MM.1S (cell line): ENCODE measurements at regions not wholly inside any gene's neighbourhood (a gene's known extent, or its start where the extent isn't known, plus 50 kb on each side); places are given as distances from the start of the nearest gene placed in this dataset.

Experiments used
- DNase-seq: peaks from one replicate; pipeline ENCODE4 v3.0.0-alpha.2; 2015
- H2AFZ ChIP-seq: fragments of 300-600 bp; sonication (generic); 2 replicates; pipeline ENCODE4 v1.6.0; 2016; ENCODE audit warnings: antibody characterized with exemption, low read length
- H3F3A ChIP-seq: fragments of 300-600 bp; sonication (generic); 2 replicates; pipeline ENCODE4 v1.6.1; 2016; ENCODE audit warnings: mild to moderate bottlenecking, antibody characterized with exemption, low read length, moderate library complexity, mixed read lengths; ENCODE audit not compliant: insufficient read depth
- H3K27ac ChIP-seq: fragments of 300-600 bp; sonication (generic); 2 replicates; pipeline ENCODE4 v1.5.1; 2016; ENCODE audit warnings: mild to moderate bottlenecking, low read length
- H3K27me3 ChIP-seq: fragments of 300-600 bp; sonication (generic); replicated peaks from 2 replicates; pipeline ENCODE4 v1.6.0; 2016; ENCODE audit warnings: low read length; ENCODE audit not compliant: insufficient read depth
- H3K36me3 ChIP-seq: fragments of 300-600 bp; sonication (generic); replicated peaks from 2 replicates; pipeline ENCODE4 v1.6.1; 2016; ENCODE audit warnings: mild to moderate bottlenecking, low read length, mixed read lengths; ENCODE audit not compliant: insufficient read depth
- H3K4me1 ChIP-seq: fragments of 300-600 bp; sonication (generic); 2 replicates; pipeline ENCODE4 v1.6.1; 2016; ENCODE audit warnings: low read length, mixed read lengths
- H3K4me2 ChIP-seq: fragments of 300-600 bp; sonication (generic); 2 replicates; pipeline ENCODE4 v1.6.0; 2016; ENCODE audit warnings: low read depth, low read length
- H3K4me3 ChIP-seq: fragments of 300-600 bp; sonication (generic); 2 replicates; pipeline ENCODE4 v1.5.1; 2016; ENCODE audit warnings: low read length, mixed read lengths
- H3K79me2 ChIP-seq: fragments of 300-600 bp; sonication (generic); 2 replicates; pipeline ENCODE4 v1.6.1; 2016; ENCODE audit warnings: mixed run types, low read length, mixed read lengths
- H3K9ac ChIP-seq: fragments of 300-600 bp; sonication (generic); 2 replicates; pipeline ENCODE4 v1.6.1; 2016; ENCODE audit warnings: low read length, mixed read lengths
- H3K9me2 ChIP-seq: fragments of 300-600 bp; sonication (generic); replicated peaks from 2 replicates; pipeline ENCODE4 v1.6.1; 2016; ENCODE audit warnings: mild to moderate bottlenecking, low read length, mixed read lengths; ENCODE audit not compliant: insufficient read depth
- H3K9me3 ChIP-seq: fragments of 300-600 bp; sonication (generic); replicated peaks from 2 replicates; pipeline ENCODE4 v1.6.1; 2016; ENCODE audit warnings: mild to moderate bottlenecking, low read length, mixed read lengths; ENCODE audit not compliant: insufficient read depth
- H4K20me1 ChIP-seq: fragments of 300-600 bp; sonication (generic); 2 replicates; pipeline ENCODE4 v1.6.1; 2016; ENCODE audit warnings: mild to moderate bottlenecking, low read length, moderate library complexity, mixed read lengths; ENCODE audit not compliant: insufficient read depth
- CTCF ChIP-seq: fragments of 300-600 bp; sonication (generic); IDR thresholded peaks from 2 replicates; pipeline ENCODE4 v1.5.1; 2016; ENCODE audit warnings: antibody characterized with exemption, low read length, mixed read lengths
- EZH2 ChIP-seq: fragments of 300-600 bp; sonication (generic); optimal IDR thresholded peaks from 2 replicates; pipeline ENCODE3; 2017; ENCODE audit warnings: low read depth, mild to moderate bottlenecking, antibody characterized with exemption, low read length, mixed read lengths
- EZH2phosphoT487 ChIP-seq: fragments of 300-600 bp; sonication (generic); IDR thresholded peaks from 2 replicates; pipeline ENCODE4 v1.6.1; 2018; ENCODE audit warnings: antibody characterized with exemption, low read length

- H3K27me3 ChIP-seq = no peaks in the 10 kb centered on the region
- H2AFZ ChIP-seq = no peak overlapping the region
- H3K4me2 ChIP-seq = no peak overlapping the region
- H3K79me2 ChIP-seq = no peaks in the 10 kb centered on the region
- no peaks in the 10 kb centered on the region for H3K9me2 ChIP-seq
- H3K27ac ChIP-seq = no peak overlapping the region
- no peaks in the 10 kb centered on the region for H3K36me3 ChIP-seq
- H3K9me3 ChIP-seq = no peaks in the 10 kb centered on the region
- H3F3A ChIP-seq = no peaks in the 10 kb centered on the region
- H3K4me1 ChIP-seq = no peaks in the 10 kb centered on the region
- no peak for TF ChIP-seq EZH2phosphoT487
- TF ChIP-seq EZH2 = no peak
- TF ChIP-seq CTCF = no peak
- H4K20me1 ChIP-seq = no peaks in the 10 kb centered on the region
- no peak overlapping the region for H3K4me3 ChIP-seq
- no peak for DNase-seq
- H3K9ac ChIP-seq = no peak overlapping the region
These were observed 497.4 kb downstream of the CMPK2 start for GRCh38 chr2:6368281-6368680.

GRCh38 chr2:6369266-6369665 is 496.4 kb downstream of the CMPK2 start:
- TF ChIP-seq EZH2phosphoT487 (no peak), EZH2 (no peak), CTCF (no peak)
- Histone ChIP-seq H3K79me2 (no peaks in the 10 kb centered on the region), H3K9me3 (no peaks in the 10 kb centered on the region), H3K36me3 (no peaks in the 10 kb centered on the region), H3K9me2 (no peaks in the 10 kb centered on the region), H3K27me3 (no peaks in the 10 kb centered on the region), H3K4me1 (no peaks in the 10 kb centered on the region), H3K4me3 (no peak overlapping the region), H2AFZ (no peak overlapping the region), H3K27ac (no peak overlapping the region), H3K9ac (no peak overlapping the region), H3K4me2 (no peak overlapping the region), H4K20me1 (no peaks in the 10 kb centered on the region), H3F3A (no peaks in the 10 kb centered on the region)
- no peak for DNase-seq

GRCh38 chr2:6370753-6371551 is 494.8 kb downstream of the CMPK2 start:
- Histone ChIP-seq H3K4me3 (no peak overlapping the region), H3K4me1 (no peaks in the 10 kb centered on the region), H2AFZ (no peak overlapping the region), H3K9me2 (no peaks in the 10 kb centered on the region), H3K27ac (no peak overlapping the region), H3K79me2 (no peaks in the 10 kb centered on the region), H3F3A (no peaks in the 10 kb centered on the region), H4K20me1 (no peaks in the 10 kb centered on the region), H3K36me3 (no peaks in the 10 kb centered on the region), H3K27me3 (no peaks in the 10 kb centered on the region), H3K9me3 (no peaks in the 10 kb centered on the region), H3K9ac (no peak overlapping the region), H3K4me2 (no peak overlapping the region)
- TF ChIP-seq EZH2 (no peak), EZH2phosphoT487 (no peak), CTCF (no peak)
- DNase-seq = no peak
